B cell (primary cell): ENCODE measurements at regions not wholly inside any gene's neighbourhood (a gene's known extent, or its start where the extent isn't known, plus 50 kb on each side); places are given as distances from the start of the nearest gene placed in this dataset.

Experiments
- EZH2 ChIP-seq: IDR thresholded peaks from 2 replicates; pipeline ENCODE4 v1.6.1; 2012; ENCODE audit warnings: borderline replicate concordance, low read depth, mild to moderate bottlenecking, moderate library complexity, low read length; ENCODE audit not compliant: insufficient read depth, poor library complexity, severe bottlenecking
- TF ChIP-seq, protein P1 (sequence below): fragments of 200-600 bp; IDR thresholded peaks from one replicate; pipeline ENCODE4 v1.8.0; 2022; ENCODE audit warnings: antibody characterized with exemption, mild to moderate bottlenecking

DNA sequence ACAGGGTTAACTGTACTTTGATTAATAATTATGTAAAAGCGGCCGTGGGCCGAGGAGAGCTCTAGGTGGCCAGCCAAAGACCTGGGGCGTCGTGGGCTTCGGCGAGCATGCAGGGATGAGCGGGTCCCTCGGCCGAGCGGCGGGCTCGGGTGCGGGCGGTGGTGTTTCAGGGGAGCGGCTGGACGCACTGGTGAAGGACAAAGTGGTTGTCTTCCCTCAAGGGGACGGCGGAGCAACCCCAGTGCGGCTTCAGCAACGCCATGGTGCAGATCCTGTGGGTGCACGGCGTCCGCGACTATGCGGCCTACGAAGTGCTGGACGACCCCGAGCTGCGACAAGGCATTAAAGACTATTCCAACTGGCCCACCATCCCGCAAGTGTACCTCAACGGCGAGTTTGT is 103.0 kb upstream of the C1GALT1C1 start:
- TF ChIP-seq, protein P1, sequence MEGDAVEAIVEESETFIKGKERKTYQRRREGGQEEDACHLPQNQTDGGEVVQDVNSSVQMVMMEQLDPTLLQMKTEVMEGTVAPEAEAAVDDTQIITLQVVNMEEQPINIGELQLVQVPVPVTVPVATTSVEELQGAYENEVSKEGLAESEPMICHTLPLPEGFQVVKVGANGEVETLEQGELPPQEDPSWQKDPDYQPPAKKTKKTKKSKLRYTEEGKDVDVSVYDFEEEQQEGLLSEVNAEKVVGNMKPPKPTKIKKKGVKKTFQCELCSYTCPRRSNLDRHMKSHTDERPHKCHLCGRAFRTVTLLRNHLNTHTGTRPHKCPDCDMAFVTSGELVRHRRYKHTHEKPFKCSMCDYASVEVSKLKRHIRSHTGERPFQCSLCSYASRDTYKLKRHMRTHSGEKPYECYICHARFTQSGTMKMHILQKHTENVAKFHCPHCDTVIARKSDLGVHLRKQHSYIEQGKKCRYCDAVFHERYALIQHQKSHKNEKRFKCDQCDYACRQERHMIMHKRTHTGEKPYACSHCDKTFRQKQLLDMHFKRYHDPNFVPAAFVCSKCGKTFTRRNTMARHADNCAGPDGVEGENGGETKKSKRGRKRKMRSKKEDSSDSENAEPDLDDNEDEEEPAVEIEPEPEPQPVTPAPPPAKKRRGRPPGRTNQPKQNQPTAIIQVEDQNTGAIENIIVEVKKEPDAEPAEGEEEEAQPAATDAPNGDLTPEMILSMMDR, result no peak
- TF ChIP-seq EZH2, result no peak
